Stomach (tissue), 4 donors: ENCODE measurements at regions not wholly inside any gene's neighbourhood (a gene's known extent, or its start where the extent isn't known, plus 50 kb on each side); places are given as distances from the start of the nearest gene placed in this dataset.

Experiments used
- CTCF ChIP-seq, 7 experiments: fragments of 450-650 bp in 4 of 7; fragments of 200-600 bp in 3 of 7; sonication (generic) in 3 of 7; IDR thresholded peaks; one replicate each; pipeline ENCODE4 v1.5.1; 2016 to 2019; ENCODE audit warnings: antibody characterized with exemption in 7 of 7, control low read depth in 2 of 7, mild to moderate bottlenecking in 1 of 7
- EP300 ChIP-seq: sonication (generic); formaldehyde crosslinking; IDR thresholded peaks from one replicate; pipeline ENCODE4 v1.6.1; 2017; ENCODE audit warnings: antibody characterized with exemption
- POLR2A ChIP-seq, 4 donors: fragments of 450-650 bp; IDR thresholded peaks; one replicate each; pipeline ENCODE4 v1.6.1; 2016; ENCODE audit warnings: antibody characterized with exemption in 4 of 4, control low read depth in 2 of 4, mild to moderate bottlenecking in 1 of 4, moderate library complexity in 1 of 4
- POLR2AphosphoS5 ChIP-seq, 3 donors: sonication (generic); formaldehyde crosslinking; IDR thresholded peaks; one replicate each; pipeline ENCODE4 v1.6.1; 2016; ENCODE audit warnings: antibody characterized with exemption in 3 of 3

GRCh38 chrX:42619068-42619467 is 158.9 kb downstream of the PPP1R2C start:
- TF ChIP-seq CTCF (IDR thresholded peaks at IDR 0.05) = no peak
- TF ChIP-seq POLR2A (IDR thresholded peaks at IDR 0.05) = no peak
- no peak for TF ChIP-seq EP300
- no peak for TF ChIP-seq POLR2AphosphoS5 (IDR thresholded peaks at IDR 0.05)
